HepG2 (cell line): ENCODE measurements at regions not wholly inside any gene's neighbourhood (a gene's known extent, or its start where the extent isn't known, plus 50 kb on each side); places are given as distances from the start of the nearest gene placed in this dataset.

Experiments used
- ATAC-seq: fragments of 200-7000 bp; cut with Tn5 transposase; 3 replicates; pipeline ENCODE4 v1.9.1; 2020; ENCODE audit warnings: mild to moderate bottlenecking, moderate library complexity
- BruUV-seq: library from RNA; stranded (reverse); fragments of 400-500 nt; replicated peaks from 2 replicates; lab custom pipeline; 2021; lab: Mats Ljungman, UMichigan
- CTCF ChIA-PET: fragments of 300-600 bp; formaldehyde crosslinking; extraction: SDS; loops from one replicate; lab custom pipeline; 2021; ENCODE audit warnings: low total read pairs, inconsistent platforms, low intra/inter-chr PET ratio; lab: Yijun Ruan, JAX
- POLR2A ChIA-PET: fragments of 350-600 bp; sonication (Branson Sonifier 250); formaldehyde crosslinking; loops from one replicate; lab custom pipeline; 2020; ENCODE audit warnings: antibody characterized with exemption, inconsistent platforms; lab: Yijun Ruan, JAX
- DNase-seq: peaks from one replicate; pipeline ENCODE4 v3.0.0-alpha.2; 2015; ENCODE audit warnings: low spot score
- FAIRE-seq: peaks from 3 replicates; lab custom pipeline; 2011; peaks lifted over from hg19 to GRCh38; lab: Jason Lieb, UNC
- H2AFZ ChIP-seq: one replicate; pipeline ENCODE4 v1.6.1; 2011; ENCODE audit warnings: low read length, inconsistent platforms
- H3K27ac ChIP-seq: fragments of 300-600 bp; 3 replicates; pipeline ENCODE4 v1.8.0; 2011; ENCODE audit warnings: mixed run types, mild to moderate bottlenecking, mixed read lengths, low read length, inconsistent platforms; ENCODE audit not compliant: insufficient read depth; ENCODE audit errors: extremely low read length
- H3K27me3 ChIP-seq, 2 experiments: fragments of 200-600 bp in 1 of 2; 2 replicates in 1 of 2; 3 replicates in 1 of 2; pipeline versions ENCODE4 v1.6.0 to v1.8.0; 2011; ENCODE audit warnings: low read length in 2 of 2, mild to moderate bottlenecking in 2 of 2, moderate library complexity in 2 of 2, inconsistent platforms in 1 of 2; ENCODE audit not compliant: insufficient read depth in 2 of 2, control insufficient read depth in 1 of 2
- H3K36me3 ChIP-seq, 2 experiments: fragments of 200-600 bp in 1 of 2; replicated peaks in 1 of 2; 2 replicates in 1 of 2; 3 replicates in 1 of 2; pipeline versions ENCODE4 v1.5.1 to v1.8.0; 2011; ENCODE audit warnings: low read length in 2 of 2, inconsistent platforms in 1 of 2; ENCODE audit not compliant: insufficient read depth in 2 of 2, control insufficient read depth in 1 of 2
- H3K4me1 ChIP-seq: 2 replicates; pipeline ENCODE4 v1.5.1; 2012; ENCODE audit warnings: low read length, inconsistent platforms; ENCODE audit not compliant: insufficient read depth
- H3K4me2 ChIP-seq: 2 replicates; pipeline ENCODE4 v1.6.0; 2011; ENCODE audit warnings: low read depth, low read length, inconsistent platforms
- H3K4me3 ChIP-seq, 3 experiments: fragments of 200-600 bp in 1 of 3; sonication (generic), shearing (Covaris generic) in 1 of 3; replicated peaks in 1 of 3; 2 replicates each; pipeline ENCODE4 v1.5.1; 2011 to 2016; ENCODE audit warnings: low read length in 3 of 3, inconsistent platforms in 2 of 3, low read depth in 2 of 3, mild to moderate bottlenecking in 2 of 3, control low read depth in 1 of 3, mixed read lengths in 1 of 3; ENCODE audit not compliant: insufficient read depth in 1 of 3
- H3K79me2 ChIP-seq: one replicate; pipeline ENCODE4 v1.6.1; 2011; ENCODE audit warnings: low read length, inconsistent platforms; ENCODE audit not compliant: insufficient read depth
- H3K9ac ChIP-seq: 2 replicates; pipeline ENCODE4 v1.6.0; 2011; ENCODE audit warnings: mild to moderate bottlenecking, low read depth, low read length, inconsistent platforms; ENCODE audit not compliant: insufficient read depth
- H3K9me3 ChIP-seq: 2 replicates; pipeline ENCODE4 v1.5.1; 2012; ENCODE audit warnings: mild to moderate bottlenecking, low read length
- H4K20me1 ChIP-seq: 2 replicates; pipeline ENCODE4 v1.6.0; 2011; ENCODE audit warnings: inconsistent platforms, mild to moderate bottlenecking, low read length, moderate library complexity; ENCODE audit not compliant: insufficient read depth
- BCL6 ChIP-seq: IDR thresholded peaks from 2 replicates; pipeline ENCODE4 v1.6.1; 2016; ENCODE audit warnings: missing genetic modification reagents, missing compliant biosample characterization
- FIP1L1 ChIP-seq: fragments of 200-400 bp; formaldehyde crosslinking; IDR thresholded peaks from 2 replicates; pipeline ENCODE4 v1.6.1; 2018; ENCODE audit warnings: low read depth, mild to moderate bottlenecking, low read length, moderate library complexity, borderline replicate concordance; ENCODE audit not compliant: insufficient read depth
- NFIC ChIP-seq: IDR thresholded peaks from 2 replicates; pipeline ENCODE4 v1.6.1; 2012; ENCODE audit warnings: mild to moderate bottlenecking, low read length, inconsistent platforms
- PITX1 ChIP-seq: sonication (generic); formaldehyde crosslinking; IDR thresholded peaks from 2 replicates; pipeline ENCODE4 v1.5.1; 2020; ENCODE audit warnings: mild to moderate bottlenecking, missing genetic modification reagents
- THYN1 ChIP-seq: sonication (generic); formaldehyde crosslinking; IDR thresholded peaks from 2 replicates; pipeline ENCODE4 v1.8.1; 2023; ENCODE audit warnings: low read depth, mild to moderate bottlenecking, moderate library complexity, missing genetic modification reagents, borderline replicate concordance
- ZFP36L1 ChIP-seq: sonication (generic); formaldehyde crosslinking; IDR thresholded peaks from 2 replicates; pipeline ENCODE4 v1.8.0; 2022; ENCODE audit warnings: mild to moderate bottlenecking, missing genetic modification reagents, moderate library complexity
- ZKSCAN8 ChIP-seq: IDR thresholded peaks from 2 replicates; pipeline ENCODE4 v1.6.1; 2016; ENCODE audit warnings: borderline replicate concordance, missing genetic modification reagents, missing compliant biosample characterization
- ZNF709 ChIP-seq: sonication (generic); formaldehyde crosslinking; IDR thresholded peaks from 2 replicates; pipeline ENCODE4 v1.5.0; 2020; ENCODE audit warnings: mild to moderate bottlenecking, missing genetic modification reagents
- ZNF770 ChIP-seq: sonication (generic); formaldehyde crosslinking; IDR thresholded peaks from 2 replicates; pipeline ENCODE4 v1.5.0; 2020; ENCODE audit warnings: mild to moderate bottlenecking, missing genetic modification reagents
- ZSCAN20 ChIP-seq: sonication (generic); formaldehyde crosslinking; IDR thresholded peaks from 2 replicates; pipeline ENCODE4 v1.4.0; 2020; ENCODE audit warnings: missing genetic modification reagents, mild to moderate bottlenecking, borderline replicate concordance
- WGBS: methylation state at CpG from one replicate; pipeline ENCODE4 v1.1.6; 2017; ENCODE audit warnings: low lambda C conversion rate; 5-methylcytosine and 5-hydroxymethylcytosine counted together
- in situ Hi-C: cut with HindIII; loops from 2 replicates; pipeline ENCODE4 v1.10.0; 2017; ENCODE audit warnings: low pct_unique_long_range_greater_than_20kb; ENCODE audit not compliant: extremely low pct_ligation_motif_present
- intact Hi-C: fragments of 100-400 bp; cut with micrococcal nuclease; formaldehyde crosslinking; loops from one replicate; pipeline ENCODE4 v1.10.0; 2022; ENCODE audit not compliant: unreplicated experiment

DNA sequence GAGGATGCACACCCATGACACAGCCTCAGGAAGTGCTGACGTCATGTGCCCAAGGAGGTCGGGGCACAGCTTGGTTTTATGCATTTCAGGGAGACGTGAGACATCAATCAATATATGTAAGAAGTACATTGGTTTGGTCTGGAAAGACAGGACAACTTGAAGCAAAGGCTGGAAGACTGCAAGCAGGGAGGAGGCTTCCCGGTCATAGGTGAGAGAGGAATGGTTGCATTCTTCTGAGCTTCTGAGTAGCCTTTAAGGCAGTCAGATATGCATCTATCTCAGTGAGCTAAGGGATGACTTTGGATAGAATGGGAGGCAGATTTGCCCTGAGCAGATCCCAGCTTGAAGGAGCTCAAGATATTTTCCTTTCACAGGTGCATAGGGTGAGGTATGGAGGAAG is 349.5 kb downstream of the TYW1 start:
- H3K9me3 ChIP-seq = peaks cover 10% of the 10 kb centered on the region; the same call in 1 of the 2 replicates
- H3K9ac ChIP-seq = no peak overlapping the region
- no peaks in the 10 kb centered on the region; a peak in 1 of 5 replicates for H3K36me3 ChIP-seq
- BruUV-seq = no TSS peak
- ChIA-PET POLR2A (no interaction called here), CTCF (no interaction called here)
- FAIRE-seq (no peak), DNase-seq (no peak), ATAC-seq (no peak)
- no peak overlapping the region for H2AFZ ChIP-seq
- no peaks in the 10 kb centered on the region for H3K4me1 ChIP-seq
- 98% methylated on average over 4 of the region's 4 CpGs for WGBS
- in situ Hi-C loops (no loop called here), intact Hi-C loops (no loop called here)
- H3K27ac ChIP-seq = no peak overlapping the region
- H3K4me2 ChIP-seq = no peak overlapping the region
- TF ChIP-seq ZKSCAN8 (CRISPR knock-in tag) = no peak
- TF ChIP-seq ZFP36L1 (CRISPR knock-in tag) = no peak
- TF ChIP-seq PITX1 = no peak
- no peak for TF ChIP-seq ZNF709
- no peak for TF ChIP-seq THYN1 (CRISPR knock-in tag)
- TF ChIP-seq ZSCAN20 (CRISPR knock-in tag) = no peak
- TF ChIP-seq ZNF770 (CRISPR knock-in tag) = no peak
- no peak for TF ChIP-seq BCL6
- TF ChIP-seq FIP1L1 = no peak
- TF ChIP-seq NFIC = no peak
- no peaks in the 10 kb centered on the region for H3K79me2 ChIP-seq
- no peak overlapping the region for H3K4me3 ChIP-seq
- no peaks in the 10 kb centered on the region for H3K27me3 ChIP-seq
- H4K20me1 ChIP-seq = no peaks in the 10 kb centered on the region
